ENCODE measurements at regions not wholly inside any gene's neighbourhood (a gene's known extent, or its start where the extent isn't known, plus 50 kb on each side); places are given as distances from the start of the nearest gene placed in this dataset.

DNA sequence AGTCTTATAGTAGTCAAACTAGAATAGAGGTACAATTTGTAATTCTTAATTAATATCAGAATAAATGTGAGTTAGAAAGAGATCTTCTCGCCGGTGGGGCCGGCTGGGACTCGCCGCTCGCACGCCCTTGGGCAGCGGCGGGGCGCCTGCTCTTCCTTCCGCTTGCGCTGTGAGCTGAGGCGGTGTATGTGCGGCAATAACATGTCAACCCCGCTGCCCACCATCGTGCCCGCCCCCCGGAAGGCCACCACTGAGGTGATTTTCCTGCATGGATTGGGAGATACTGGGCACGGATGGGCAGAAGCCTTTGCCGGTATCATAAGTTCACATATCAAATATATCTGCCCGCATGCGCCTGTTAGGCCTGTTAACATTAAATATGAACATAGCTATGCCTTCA is 123.7 kb upstream of the OGFRL1 start:
- FAIRE-seq, result no peak
- H3K9me3 ChIP-seq (ENCODE audit: insufficient read depth in 2 of 2, low read depth in 1 of 2, low read length in 1 of 2), result no peaks in the 10 kb centered on the region
- H4K20me1 ChIP-seq (replicated peaks in 1 of 2; ENCODE audit: control insufficient read depth in 1 of 2, insufficient read depth in 2 of 2, low read length in 2 of 2), result no peaks in the 10 kb centered on the region
- H3K4ac ChIP-seq (replicated peaks; ENCODE audit: insufficient read length, low read depth, low read length), result no peak overlapping the region
- H3K79me1 ChIP-seq (ENCODE audit: low read depth, low read length), result no peaks in the 10 kb centered on the region
- TF ChIP-seq, protein P1, sequence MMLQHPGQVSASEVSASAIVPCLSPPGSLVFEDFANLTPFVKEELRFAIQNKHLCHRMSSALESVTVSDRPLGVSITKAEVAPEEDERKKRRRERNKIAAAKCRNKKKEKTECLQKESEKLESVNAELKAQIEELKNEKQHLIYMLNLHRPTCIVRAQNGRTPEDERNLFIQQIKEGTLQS (IDR thresholded peaks at IDR 0.05; ENCODE audit: insufficient read depth, low read depth, low read length), result no peak
- TF ChIP-seq SP4 (IDR thresholded peaks at IDR 0.05; ENCODE audit: low read length) (no peak), EZH2 (IDR thresholded peaks at IDR 0.05; ENCODE audit: low read depth, low read length, severe bottlenecking) (no peak), PHF8 (conservative IDR thresholded peaks at IDR 0.05; ENCODE audit: low read depth, low read length) (no peak), RAD21 (IDR thresholded peaks at IDR 0.05 in 1 of 2, conservative IDR thresholded peaks at IDR 0.05 in 1 of 2; ENCODE audit: low read depth in 2 of 2, low read length in 2 of 2) (no peak), RXRA (IDR thresholded peaks at IDR 0.05; ENCODE audit: insufficient read depth, low read depth, low read length) (no peak), JUN (IDR thresholded peaks at IDR 0.05; ENCODE audit: low read depth, low read length) (no peak), JUND (IDR thresholded peaks at IDR 0.05; ENCODE audit: low read length) (no peak), MAFK (IDR thresholded peaks at IDR 0.05; ENCODE audit: low read depth, low read length) (no peak), RFX5 (IDR thresholded peaks at IDR 0.05; ENCODE audit: borderline replicate concordance, low read depth, low read length) (no peak), CHD1 (IDR thresholded peaks at IDR 0.05; ENCODE audit: low read depth, low read length) (no peak)
- no peak overlapping the region for H2BK120ac ChIP-seq (replicated peaks; ENCODE audit: low read depth, low read length)
- no peak overlapping the region for H3K4me2 ChIP-seq (ENCODE audit: insufficient read depth in 1 of 2, low read depth in 2 of 2, low read length in 2 of 2)
- no peak overlapping the region for H3K9ac ChIP-seq (replicated peaks in 1 of 4; ENCODE audit: extremely low read depth in 1 of 4, low read depth in 3 of 4, low read length in 3 of 4)
- H3K23me2 ChIP-seq (ENCODE audit: low read depth, low read length), result no peaks in the 10 kb centered on the region; the same call in 1 of the 2 replicates
- no peak overlapping the region for H2AFZ ChIP-seq (ENCODE audit: low read length)
- no peaks in the 10 kb centered on the region for H3K79me2 ChIP-seq (ENCODE audit: control insufficient read depth in 1 of 2, insufficient read depth in 2 of 2, low read length in 2 of 2)
- no peak overlapping the region for H3K14ac ChIP-seq (ENCODE audit: insufficient read length)
- H4K5ac ChIP-seq (ENCODE audit: insufficient read length, low read depth, low read length), result no peak overlapping the region
- H3K4me3 ChIP-seq (ENCODE audit: extremely low read depth in 1 of 4, insufficient read depth in 2 of 4, low read depth in 3 of 4, low read length in 4 of 4), result no peak overlapping the region
- H2BK20ac ChIP-seq (ENCODE audit: low read length), result no peak overlapping the region
- no peak overlapping the region for H2AK5ac ChIP-seq (ENCODE audit: low read depth, low read length)
- no peak overlapping the region for H2BK12ac ChIP-seq (ENCODE audit: low read depth, low read length)
- no peak overlapping the region for H2BK5ac ChIP-seq (ENCODE audit: low read depth, low read length)
- H3K56ac ChIP-seq (replicated peaks; ENCODE audit: insufficient read length, low read depth, low read length), result no peak overlapping the region
- DNase-seq (ENCODE audit: low read depth in 1 of 2, low spot score in 2 of 2), result no peak
- no peaks in the 10 kb centered on the region for H3K36me3 ChIP-seq (ENCODE audit: control insufficient read depth in 2 of 4, insufficient read depth in 4 of 4, low read length in 3 of 4)
- H4K8ac ChIP-seq (ENCODE audit: extremely low read depth, insufficient read depth, low read length), result no peak overlapping the region
- no peak overlapping the region for H3K23ac ChIP-seq (ENCODE audit: insufficient read length)
- H2BK15ac ChIP-seq (ENCODE audit: low read length), result no peak overlapping the region
- no peak overlapping the region for H3K27ac ChIP-seq (ENCODE audit: low read depth, low read length)
- H3K18ac ChIP-seq (ENCODE audit: extremely low read depth, low read length), result no peak overlapping the region
- 85% methylated on average over 22 of the region's 22 CpGs; no CpG with 5 or more reads in 1 of the 2 experiments for WGBS, 2 experiments (ENCODE audit: extremely low coverage in 1 of 2, insufficient coverage in 1 of 2, insufficient read length in 1 of 2, insufficient replicate concordance in 2 of 2, low coverage in 1 of 2, low lambda C conversion rate in 2 of 2, missing lambda C conversion rate in 1 of 2)
- H4K91ac ChIP-seq (replicated peaks; ENCODE audit: insufficient read length, low read length), result no peak overlapping the region
- no peaks in the 10 kb centered on the region for H3K4me1 ChIP-seq (replicated peaks in 1 of 4; ENCODE audit: control insufficient read depth in 3 of 4, insufficient read depth in 4 of 4, low read length in 3 of 4)
- H3K27me3 ChIP-seq (replicated peaks in 1 of 4; ENCODE audit: control insufficient read depth in 3 of 4, extremely low read depth in 1 of 4, insufficient read depth in 3 of 4, low read length in 3 of 4), result no peaks in the 10 kb centered on the region
- ChIA-PET POLR2A (ENCODE audit: partially characterized antibody) (no interaction called here), CTCF (ENCODE audit: partially characterized antibody) (no interaction called here)
